ENCODE measurements at regions not wholly inside any gene's neighbourhood (a gene's known extent, or its start where the extent isn't known, plus 50 kb on each side); places are given as distances from the start of the nearest gene placed in this dataset.

- Histone ChIP-seq H3K56ac (replicated peaks; ENCODE audit: insufficient read length, low read depth, low read length) (no peak overlapping the region), H2AFZ (ENCODE audit: low read length) (no peak overlapping the region), H3K4me3 (ENCODE audit: extremely low read depth in 1 of 4, insufficient read depth in 2 of 4, low read depth in 3 of 4, low read length in 4 of 4) (no peak overlapping the region), H3K23ac (ENCODE audit: insufficient read length) (no peak overlapping the region), H3K36me3 (ENCODE audit: control insufficient read depth in 2 of 4, insufficient read depth in 4 of 4, low read length in 3 of 4) (no peaks in the 10 kb centered on the region), H3K18ac (ENCODE audit: extremely low read depth, low read length) (no peak overlapping the region), H3K79me2 (ENCODE audit: control insufficient read depth in 1 of 2, insufficient read depth in 2 of 2, low read length in 2 of 2) (no peaks in the 10 kb centered on the region), H4K20me1 (replicated peaks in 1 of 2; ENCODE audit: control insufficient read depth in 1 of 2, insufficient read depth in 2 of 2, low read length in 2 of 2) (no peaks in the 10 kb centered on the region), H2BK5ac (ENCODE audit: low read depth, low read length) (no peak overlapping the region), H2BK120ac (replicated peaks; ENCODE audit: low read depth, low read length) (no peak overlapping the region), H3K9me3 (ENCODE audit: insufficient read depth in 2 of 2, low read depth in 1 of 2, low read length in 1 of 2) (0 out of 4 replicates have a peak, but pooled peaks cover 0 to 2% of the 10 kb centered on the region in 2 experiments), H2BK12ac (ENCODE audit: low read depth, low read length) (no peak overlapping the region), H4K8ac (ENCODE audit: extremely low read depth, insufficient read depth, low read length) (no peak overlapping the region), H3K9ac (replicated peaks in 1 of 4; ENCODE audit: extremely low read depth in 1 of 4, low read depth in 3 of 4, low read length in 3 of 4) (no peak overlapping the region), H3K4me1 (replicated peaks in 1 of 4; ENCODE audit: control insufficient read depth in 3 of 4, insufficient read depth in 4 of 4, low read length in 3 of 4) (no peaks in the 10 kb centered on the region), H4K5ac (ENCODE audit: insufficient read length, low read depth, low read length) (no peak overlapping the region), H3K27ac (ENCODE audit: low read depth, low read length) (no peak overlapping the region), H4K91ac (replicated peaks; ENCODE audit: insufficient read length, low read length) (no peak overlapping the region), H3K27me3 (replicated peaks in 1 of 4; ENCODE audit: control insufficient read depth in 3 of 4, extremely low read depth in 1 of 4, insufficient read depth in 3 of 4, low read length in 3 of 4) (no peaks in the 10 kb centered on the region; a peak in 1 of 7 replicates), H3K79me1 (ENCODE audit: low read depth, low read length) (no peaks in the 10 kb centered on the region), H2AK5ac (ENCODE audit: low read depth, low read length) (no peak overlapping the region), H2BK15ac (ENCODE audit: low read length) (no peak overlapping the region), H3K14ac (ENCODE audit: insufficient read length) (no peak overlapping the region), H2BK20ac (ENCODE audit: low read length) (no peak overlapping the region), H3K4ac (replicated peaks; ENCODE audit: insufficient read length, low read depth, low read length) (no peak overlapping the region), H3K4me2 (ENCODE audit: insufficient read depth in 1 of 2, low read depth in 2 of 2, low read length in 2 of 2) (no peak overlapping the region), H3K23me2 (ENCODE audit: low read depth, low read length) (no peaks in the 10 kb centered on the region)
- POLR2A ChIA-PET (ENCODE audit: partially characterized antibody) = no interaction called here
- DNase-seq (ENCODE audit: low read depth in 1 of 2, low spot score in 2 of 2) (no peak), FAIRE-seq (no peak)
- 82% methylated on average over 4 of the region's 4 CpGs; no CpG with 5 or more reads in 1 of the 2 experiments for WGBS, 2 experiments (ENCODE audit: extremely low coverage in 1 of 2, insufficient coverage in 1 of 2, insufficient read length in 1 of 2, insufficient replicate concordance in 2 of 2, low coverage in 1 of 2, low lambda C conversion rate in 2 of 2, missing lambda C conversion rate in 1 of 2)
- CTCF ChIA-PET (ENCODE audit: partially characterized antibody) = no interaction called here
- TF ChIP-seq KDM4A (IDR thresholded peaks at IDR 0.05; ENCODE audit: low read depth, low read length, severe bottlenecking) (no peak), E2F6 (IDR thresholded peaks at IDR 0.05) (no peak), FOSL1 (IDR thresholded peaks at IDR 0.05; ENCODE audit: insufficient read depth, low read depth, low read length) (no peak), CEBPB (IDR thresholded peaks at IDR 0.05; ENCODE audit: low read depth, low read length) (no peak), EZH2 (IDR thresholded peaks at IDR 0.05; ENCODE audit: low read depth, low read length, severe bottlenecking) (no peak), SAP30 (IDR thresholded peaks at IDR 0.05; ENCODE audit: insufficient read depth, insufficient replicate concordance, low read length) (no peak), SIX5 (IDR thresholded peaks at IDR 0.05; ENCODE audit: low read depth, low read length) (no peak), HDAC2 (IDR thresholded peaks at IDR 0.05; ENCODE audit: borderline replicate concordance in 1 of 2, low read depth in 2 of 2, low read length in 2 of 2) (no peak), RBBP5 (IDR thresholded peaks at IDR 0.05; ENCODE audit: borderline replicate concordance, low read depth, low read length) (no peak), GABPA (IDR thresholded peaks at IDR 0.05; ENCODE audit: borderline replicate concordance, insufficient read depth, low read length) (no peak)
- TF ChIP-seq, protein P1, sequence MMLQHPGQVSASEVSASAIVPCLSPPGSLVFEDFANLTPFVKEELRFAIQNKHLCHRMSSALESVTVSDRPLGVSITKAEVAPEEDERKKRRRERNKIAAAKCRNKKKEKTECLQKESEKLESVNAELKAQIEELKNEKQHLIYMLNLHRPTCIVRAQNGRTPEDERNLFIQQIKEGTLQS (IDR thresholded peaks at IDR 0.05; ENCODE audit: insufficient read depth, low read depth, low read length) = no peak
These were observed 135.0 kb downstream of the SP3 start for GRCh38 chr2:173830170-173830569.
